Ectodermal cell (in vitro differentiated cells): ENCODE measurements at regions not wholly inside any gene's neighbourhood (a gene's known extent, or its start where the extent isn't known, plus 50 kb on each side); places are given as distances from the start of the nearest gene placed in this dataset.

Source experiments
- H3K27ac ChIP-seq: 2 replicates; pipeline ENCODE4 v1.7.0; 2013; ENCODE audit warnings: mild to moderate bottlenecking, low read depth, low read length; ENCODE audit not compliant: insufficient read depth, poor library complexity, severe bottlenecking
- H3K27me3 ChIP-seq: 2 replicates; pipeline ENCODE4 v1.7.0; 2013; ENCODE audit warnings: mild to moderate bottlenecking, low read length; ENCODE audit not compliant: insufficient read depth, control insufficient read depth, poor library complexity, severe bottlenecking
- H3K36me3 ChIP-seq: one replicate; pipeline ENCODE4 v1.7.0; 2013; ENCODE audit warnings: low read length; ENCODE audit not compliant: control insufficient read depth, insufficient read depth
- H3K4me1 ChIP-seq: one replicate; pipeline ENCODE4 v1.7.0; 2013; ENCODE audit warnings: low read length; ENCODE audit not compliant: control insufficient read depth, insufficient read depth
- H3K4me3 ChIP-seq: 2 replicates; pipeline ENCODE4 v1.7.0; 2013; ENCODE audit warnings: low read depth, low read length, control low read depth; ENCODE audit not compliant: insufficient read depth
- H3K9me3 ChIP-seq: 2 replicates; pipeline ENCODE4 v1.7.0; 2013; ENCODE audit warnings: mild to moderate bottlenecking, low read length, moderate library complexity; ENCODE audit not compliant: control insufficient read depth
- WGBS, 2 experiments: methylation state at CpG; one replicate each; pipeline ENCODE4 v1.1.7; 2013; ENCODE audit warnings: missing lambda C conversion rate in 2 of 2; 5-methylcytosine and 5-hydroxymethylcytosine counted together

GRCh38 chr18:41034413-41034812, 920.6 kb upstream of the PIK3C3 start:
- H3K36me3 ChIP-seq: no peaks in the 10 kb centered on the region
- no peaks in the 10 kb centered on the region for H3K4me1 ChIP-seq
- no peaks in the 10 kb centered on the region for H3K9me3 ChIP-seq
- H3K27ac ChIP-seq: no peak overlapping the region
- no peak overlapping the region for H3K4me3 ChIP-seq
- H3K27me3 ChIP-seq: no peaks in the 10 kb centered on the region
- WGBS, 2 experiments: 98 to 100% methylated on average over 2 of the region's 2 CpGs

DNA sequence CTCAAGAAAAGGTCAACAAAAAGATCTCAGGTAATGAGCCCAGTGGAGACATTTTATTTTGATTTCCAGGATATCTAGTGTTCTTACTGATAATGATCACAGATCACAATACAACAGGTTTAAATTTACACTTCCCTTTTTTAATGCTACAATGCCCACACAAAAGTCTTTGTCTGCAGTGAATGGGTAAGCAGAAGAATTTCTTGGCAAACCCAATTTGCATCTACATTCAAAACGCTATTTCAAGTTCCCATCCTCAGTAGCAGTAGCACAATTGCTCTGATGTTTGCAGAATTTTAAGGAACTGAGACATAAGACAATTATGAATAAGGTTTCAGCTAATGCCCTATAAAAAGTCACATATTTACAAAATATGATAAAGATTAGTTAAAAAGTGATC, 929.4 kb upstream of the PIK3C3 start:
- H3K27me3 ChIP-seq: no peaks in the 10 kb centered on the region
- 38 to 60% methylated on average over 1 of the region's 1 CpG for WGBS, 2 experiments
- no peaks in the 10 kb centered on the region for H3K36me3 ChIP-seq

DNA sequence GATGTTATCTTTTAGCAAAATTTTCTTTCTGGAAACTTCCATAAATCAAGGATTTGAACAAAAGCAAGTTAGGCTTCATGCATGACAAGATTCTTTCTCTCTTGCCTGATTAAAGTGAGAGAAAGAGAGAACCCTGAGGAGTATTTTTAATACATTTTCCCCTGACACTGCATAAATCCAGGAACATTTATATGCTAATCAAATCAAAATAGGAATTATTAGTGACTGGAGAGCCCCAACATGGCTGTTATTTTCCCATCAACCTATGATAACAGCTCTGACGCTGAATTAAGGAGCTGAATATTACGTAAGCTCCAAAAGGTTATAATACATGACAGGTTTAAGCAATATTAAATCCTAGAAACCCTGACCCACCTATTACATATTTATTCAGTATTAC, 930.2 kb upstream of the PIK3C3 start:
- Histone ChIP-seq H3K4me3 (no peak overlapping the region), H3K27ac (no peak overlapping the region), H3K9me3 (no peaks in the 10 kb centered on the region), H3K4me1 (no peaks in the 10 kb centered on the region), H3K27me3 (no peaks in the 10 kb centered on the region), H3K36me3 (no peaks in the 10 kb centered on the region)
- 83 to 100% methylated on average over 1 of the region's 2 CpGs for WGBS, 2 experiments

More for the DNA sequence above, 929.4 kb upstream of the PIK3C3 start:
- no peak overlapping the region for H3K27ac ChIP-seq
- no peaks in the 10 kb centered on the region for H3K9me3 ChIP-seq
- no peak overlapping the region for H3K4me3 ChIP-seq
- H3K4me1 ChIP-seq: no peaks in the 10 kb centered on the region

DNA sequence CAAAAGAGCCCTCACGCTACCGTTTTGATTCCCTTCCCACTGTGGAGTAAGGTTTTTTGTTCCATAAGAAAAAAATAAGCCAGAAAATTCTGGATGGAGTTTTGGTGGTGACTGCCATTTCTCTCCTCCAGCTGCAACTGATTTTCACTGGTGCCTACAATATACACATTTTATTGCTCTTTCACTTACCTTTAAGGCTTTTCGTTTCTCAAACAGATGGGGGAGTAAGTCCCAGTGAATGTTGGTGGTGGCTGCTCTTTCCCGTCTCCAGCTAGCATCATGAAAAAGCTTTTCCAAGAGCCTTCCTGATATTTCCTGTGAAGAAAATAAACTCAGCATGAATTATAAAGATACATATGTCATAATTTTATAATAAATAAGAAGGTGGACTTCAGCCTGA, 932.5 kb upstream of the PIK3C3 start:
- Histone ChIP-seq H3K4me1 (no peaks in the 10 kb centered on the region), H3K9me3 (no peaks in the 10 kb centered on the region), H3K27ac (no peak overlapping the region), H3K4me3 (no peak overlapping the region), H3K36me3 (no peaks in the 10 kb centered on the region), H3K27me3 (no peaks in the 10 kb centered on the region)
- 89% methylated on average over 4 of the region's 4 CpGs; no CpG with 5 or more reads in 1 of the 2 experiments for WGBS, 2 experiments

GRCh38 chr18:41021089-41021488, 933.9 kb upstream of the PIK3C3 start:
- H3K4me3 ChIP-seq: no peak overlapping the region
- 86% methylated on average over 2 of the region's 3 CpGs; no CpG with 5 or more reads in 1 of the 2 experiments for WGBS, 2 experiments
- no peaks in the 10 kb centered on the region for H3K27me3 ChIP-seq
- no peaks in the 10 kb centered on the region for H3K9me3 ChIP-seq
- H3K4me1 ChIP-seq: no peaks in the 10 kb centered on the region
- H3K27ac ChIP-seq: no peak overlapping the region
- H3K36me3 ChIP-seq: no peaks in the 10 kb centered on the region

GRCh38 chr18:41012194-41012593, 942.8 kb upstream of the PIK3C3 start:
- H3K36me3 ChIP-seq: no peaks in the 10 kb centered on the region
- no peaks in the 10 kb centered on the region for H3K4me1 ChIP-seq
- no peak overlapping the region for H3K27ac ChIP-seq
- no peak overlapping the region for H3K4me3 ChIP-seq
- no peaks in the 10 kb centered on the region for H3K9me3 ChIP-seq
- WGBS, 2 experiments: 92 to 100% methylated on average over 1 of the region's 1 CpG
- H3K27me3 ChIP-seq: no peaks in the 10 kb centered on the region

GRCh38 chr18:41009926-41010325, 945.1 kb upstream of the PIK3C3 start:
- no peaks in the 10 kb centered on the region for H3K36me3 ChIP-seq
- no peaks in the 10 kb centered on the region for H3K27me3 ChIP-seq
- no peaks in the 10 kb centered on the region for H3K4me1 ChIP-seq
- no peak overlapping the region for H3K27ac ChIP-seq
- no peak overlapping the region for H3K4me3 ChIP-seq
- H3K9me3 ChIP-seq: no peaks in the 10 kb centered on the region
- 76 to 91% methylated on average over 4 of the region's 6 CpGs for WGBS, 2 experiments

DNA sequence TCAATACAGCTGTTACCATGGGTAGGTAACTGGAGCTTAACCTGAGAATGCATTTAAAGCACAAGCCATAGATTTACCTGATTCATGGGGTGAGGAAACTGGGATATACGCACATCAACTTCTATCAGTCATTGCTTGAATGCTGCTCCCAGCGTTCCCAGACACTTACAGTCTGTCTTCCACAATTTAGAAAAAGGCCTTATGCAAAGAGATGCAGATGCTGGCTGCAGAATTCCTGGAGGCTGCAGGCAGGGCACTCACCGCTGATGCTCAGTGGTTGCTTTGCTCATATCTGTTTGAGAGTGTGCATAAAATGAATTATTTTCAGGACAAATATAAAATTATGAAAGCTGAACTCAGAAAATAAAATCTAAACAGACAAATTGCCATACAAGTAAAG, 950.7 kb upstream of the PIK3C3 start:
- WGBS, 2 experiments: 51 to 59% methylated on average over 3 of the region's 3 CpGs
- H3K27me3 ChIP-seq: no peaks in the 10 kb centered on the region
- H3K36me3 ChIP-seq: no peaks in the 10 kb centered on the region
- H3K9me3 ChIP-seq: no peaks in the 10 kb centered on the region
- no peak overlapping the region for H3K27ac ChIP-seq
- H3K4me1 ChIP-seq: no peaks in the 10 kb centered on the region
- H3K4me3 ChIP-seq: no peak overlapping the region

DNA sequence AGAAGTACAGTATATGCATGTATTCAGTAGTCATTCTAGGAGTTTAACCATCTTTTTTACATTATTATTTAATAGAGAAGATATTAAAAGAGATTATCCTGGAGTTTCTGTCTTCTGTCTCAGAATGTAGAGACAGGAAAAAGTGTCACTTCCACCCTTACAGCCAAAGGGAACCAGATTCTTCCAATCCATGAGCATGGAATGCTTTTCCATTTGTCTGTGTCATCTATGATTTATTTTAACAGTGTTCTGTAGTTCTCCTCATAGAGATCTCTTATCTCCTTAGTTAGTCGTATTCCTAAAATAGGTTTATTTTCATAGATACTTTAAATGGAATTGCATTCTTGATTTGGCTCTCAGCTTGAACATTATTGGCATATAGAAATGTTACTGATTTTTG, 959.5 kb upstream of the PIK3C3 start:
- no CpG with 5 or more reads among the region's 1 CpG for WGBS, 2 experiments
- no peaks in the 10 kb centered on the region for H3K9me3 ChIP-seq
- H3K27me3 ChIP-seq: no peaks in the 10 kb centered on the region
- H3K4me1 ChIP-seq: no peaks in the 10 kb centered on the region
- H3K4me3 ChIP-seq: no peak overlapping the region
- no peaks in the 10 kb centered on the region for H3K36me3 ChIP-seq
- H3K27ac ChIP-seq: no peak overlapping the region

DNA sequence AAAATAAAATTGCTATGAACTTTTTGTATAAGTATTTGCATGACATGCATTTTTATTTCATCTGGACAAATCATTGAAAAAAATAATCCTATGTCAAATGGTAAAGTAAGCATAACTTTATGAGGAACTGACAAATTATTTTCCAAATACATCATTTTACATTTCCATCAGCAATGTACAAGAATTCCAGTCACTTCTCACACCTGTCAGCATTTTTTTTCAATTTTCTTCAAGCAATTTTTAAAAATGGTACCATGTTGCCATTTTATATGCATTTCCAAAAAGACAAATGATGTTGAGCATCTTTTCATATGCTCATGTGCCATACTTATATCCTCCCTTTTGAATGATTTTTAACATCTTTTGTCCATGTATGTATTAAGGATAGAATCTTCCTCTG, 961.7 kb upstream of the PIK3C3 start:
- no peaks in the 10 kb centered on the region for H3K9me3 ChIP-seq
- peaks cover 5% of the 10 kb centered on the region for H3K4me1 ChIP-seq
- H3K27me3 ChIP-seq: no peaks in the 10 kb centered on the region
- H3K36me3 ChIP-seq: no peaks in the 10 kb centered on the region
- H3K4me3 ChIP-seq: no peak overlapping the region
- H3K27ac ChIP-seq: no peak overlapping the region

GRCh38 chr18:40987581-40987980, 967.5 kb upstream of the PIK3C3 start:
- H3K4me3 ChIP-seq: no peak overlapping the region
- peaks cover 6% of the 10 kb centered on the region for H3K4me1 ChIP-seq
- H3K36me3 ChIP-seq: no peaks in the 10 kb centered on the region
- no peak overlapping the region for H3K27ac ChIP-seq
- H3K27me3 ChIP-seq: no peaks in the 10 kb centered on the region
- WGBS, 2 experiments: 82 to 85% methylated on average over 1 of the region's 1 CpG
- no peaks in the 10 kb centered on the region for H3K9me3 ChIP-seq
